ENCODE measurements at regions not wholly inside any gene's neighbourhood (a gene's known extent, or its start where the extent isn't known, plus 50 kb on each side); places are given as distances from the start of the nearest gene placed in this dataset.

DNA sequence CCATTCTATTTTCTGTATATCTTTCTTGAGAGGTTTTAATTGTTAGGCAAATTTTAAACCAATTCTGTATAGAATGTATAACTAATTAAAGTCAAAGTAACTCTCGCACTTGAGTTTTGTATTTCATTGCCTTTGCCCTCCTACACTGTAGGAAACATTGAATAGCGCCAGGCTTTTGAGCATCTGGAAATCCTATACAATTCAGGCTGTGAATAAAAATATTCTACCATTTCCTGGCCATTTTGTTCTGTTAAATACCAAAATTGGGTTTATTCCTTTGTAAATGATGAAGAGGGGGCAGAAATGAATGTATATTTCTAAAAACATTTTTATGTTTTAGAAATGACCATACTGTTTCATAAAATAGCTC is 571.8 kb upstream of the CLINT1 start:
- H3K4me1 Mint-ChIP-seq = no peaks in the 10 kb centered on the region
- TF ChIP-seq, protein P1, sequence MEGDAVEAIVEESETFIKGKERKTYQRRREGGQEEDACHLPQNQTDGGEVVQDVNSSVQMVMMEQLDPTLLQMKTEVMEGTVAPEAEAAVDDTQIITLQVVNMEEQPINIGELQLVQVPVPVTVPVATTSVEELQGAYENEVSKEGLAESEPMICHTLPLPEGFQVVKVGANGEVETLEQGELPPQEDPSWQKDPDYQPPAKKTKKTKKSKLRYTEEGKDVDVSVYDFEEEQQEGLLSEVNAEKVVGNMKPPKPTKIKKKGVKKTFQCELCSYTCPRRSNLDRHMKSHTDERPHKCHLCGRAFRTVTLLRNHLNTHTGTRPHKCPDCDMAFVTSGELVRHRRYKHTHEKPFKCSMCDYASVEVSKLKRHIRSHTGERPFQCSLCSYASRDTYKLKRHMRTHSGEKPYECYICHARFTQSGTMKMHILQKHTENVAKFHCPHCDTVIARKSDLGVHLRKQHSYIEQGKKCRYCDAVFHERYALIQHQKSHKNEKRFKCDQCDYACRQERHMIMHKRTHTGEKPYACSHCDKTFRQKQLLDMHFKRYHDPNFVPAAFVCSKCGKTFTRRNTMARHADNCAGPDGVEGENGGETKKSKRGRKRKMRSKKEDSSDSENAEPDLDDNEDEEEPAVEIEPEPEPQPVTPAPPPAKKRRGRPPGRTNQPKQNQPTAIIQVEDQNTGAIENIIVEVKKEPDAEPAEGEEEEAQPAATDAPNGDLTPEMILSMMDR (conservative IDR thresholded peaks at IDR 0.05) = no peak

DNA sequence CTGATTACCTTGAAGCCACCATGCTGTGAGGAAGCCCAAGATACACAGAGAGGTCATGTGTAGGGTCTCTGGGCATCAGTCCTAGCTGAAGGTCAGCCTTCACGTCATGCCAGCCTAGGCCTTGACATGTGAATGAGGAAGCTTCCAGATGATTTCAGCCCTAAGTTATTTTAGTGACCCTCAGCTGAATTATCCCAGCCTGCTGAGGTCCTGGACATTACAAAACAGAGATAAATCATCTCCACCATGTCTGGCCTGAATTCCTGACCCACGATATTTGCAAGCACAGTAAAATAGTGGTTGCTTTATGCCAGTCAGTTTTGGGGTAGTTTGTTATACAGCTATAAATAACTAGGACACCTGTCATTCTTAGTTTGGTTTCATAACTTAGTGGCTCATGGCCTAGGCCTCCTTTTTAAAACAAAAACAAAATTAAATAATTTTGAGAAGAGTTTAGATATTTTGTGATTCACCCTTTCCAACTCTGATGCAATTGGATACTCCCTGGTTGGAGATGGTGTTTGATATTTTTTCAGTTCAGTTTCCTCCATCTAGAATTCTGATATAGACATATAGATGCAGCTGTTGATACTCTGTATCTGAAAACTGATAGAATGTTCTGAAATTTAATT is 571.3 kb upstream of the CLINT1 start:
- TF ChIP-seq, protein P1 (conservative IDR thresholded peaks at IDR 0.05) = no peak
- peaks cover 5% of the 10 kb centered on the region for H3K9me3 Mint-ChIP-seq
- no peaks in the 10 kb centered on the region for H3K27me3 Mint-ChIP-seq (ENCODE audit: low read depth)
- no peaks in the 10 kb centered on the region for H3K4me1 Mint-ChIP-seq
- DNase-seq (ENCODE audit: low read depth, low spot score) = no peak
- H3K27ac Mint-ChIP-seq (ENCODE audit: unreplicated experiment) = no peak overlapping the region
- no peak overlapping the region for H3K4me3 Mint-ChIP-seq
- H3K36me3 Mint-ChIP-seq (ENCODE audit: low read depth) = no peaks in the 10 kb centered on the region

More for the DNA sequence above, 571.8 kb upstream of the CLINT1 start:
- Mint-ChIP-seq H3K27me3 (ENCODE audit: low read depth) (no peaks in the 10 kb centered on the region), H3K9me3 (peaks cover 5% of the 10 kb centered on the region), H3K27ac (ENCODE audit: unreplicated experiment) (no peak overlapping the region), H3K4me3 (no peak overlapping the region), H3K36me3 (ENCODE audit: low read depth) (no peaks in the 10 kb centered on the region)
- DNase-seq (ENCODE audit: low read depth, low spot score) = no peak

DNA sequence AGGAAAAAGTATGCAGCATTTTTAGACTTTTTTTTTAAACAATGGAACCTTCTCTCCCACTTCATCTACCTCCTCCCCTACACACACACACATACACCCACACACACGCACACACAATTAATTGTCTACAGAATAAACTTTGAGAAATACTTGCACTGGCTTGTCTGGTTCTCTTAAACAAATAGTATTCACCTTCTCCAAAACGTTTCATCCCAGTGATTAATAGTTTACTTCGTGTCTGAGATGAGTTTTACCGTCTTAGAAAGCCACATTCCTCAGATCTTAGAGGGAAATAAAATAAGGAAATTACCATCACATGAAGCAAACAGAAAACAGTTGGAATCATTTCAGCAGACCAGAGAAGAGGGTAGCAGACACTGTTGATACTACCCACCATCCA is 570.6 kb upstream of the CLINT1 start:
- DNase-seq (ENCODE audit: low read depth, low spot score) = no peak
- Mint-ChIP-seq H3K27ac (ENCODE audit: unreplicated experiment) (no peak overlapping the region), H3K36me3 (ENCODE audit: low read depth) (no peaks in the 10 kb centered on the region), H3K27me3 (ENCODE audit: low read depth) (no peaks in the 10 kb centered on the region), H3K4me1 (no peaks in the 10 kb centered on the region), H3K9me3 (peaks cover 5% of the 10 kb centered on the region), H3K4me3 (no peak overlapping the region)
- TF ChIP-seq, protein P1 (conservative IDR thresholded peaks at IDR 0.05) = no peak

DNA sequence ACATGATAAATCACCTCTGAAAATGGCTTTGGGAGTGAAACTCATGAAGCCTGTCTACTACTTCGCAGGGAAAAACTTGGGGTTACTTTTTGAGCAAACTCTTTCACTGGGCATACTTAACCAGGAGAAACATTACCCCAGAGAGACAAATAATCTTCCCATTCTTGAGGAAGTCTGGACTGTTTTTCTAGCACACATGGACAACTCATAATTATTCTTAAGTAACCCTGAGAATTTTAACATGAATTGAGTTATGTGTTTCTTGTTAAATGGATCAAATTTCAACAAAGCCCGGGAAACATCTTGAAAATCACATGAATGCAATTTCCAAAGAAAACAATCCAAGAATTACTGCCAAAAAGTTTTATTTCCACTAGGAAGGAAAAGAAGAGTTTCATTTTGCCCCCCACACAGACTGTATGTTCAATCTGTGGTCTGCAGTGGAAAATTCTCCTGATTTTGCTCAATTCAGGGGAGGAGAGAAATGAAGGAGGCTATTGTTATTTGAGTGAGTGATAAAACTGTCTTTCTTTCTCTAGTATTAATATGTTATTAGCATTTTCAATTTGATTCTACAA is 564.8 kb upstream of the CLINT1 start:
- H3K4me3 Mint-ChIP-seq = no peak overlapping the region
- H3K9me3 Mint-ChIP-seq = peaks cover 3% of the 10 kb centered on the region
- H3K27ac Mint-ChIP-seq (ENCODE audit: unreplicated experiment) = no peak overlapping the region
- DNase-seq (ENCODE audit: low read depth, low spot score) = no peak
- H3K4me1 Mint-ChIP-seq = no peaks in the 10 kb centered on the region
- H3K27me3 Mint-ChIP-seq (ENCODE audit: low read depth) = no peaks in the 10 kb centered on the region
- H3K36me3 Mint-ChIP-seq (ENCODE audit: low read depth) = no peaks in the 10 kb centered on the region
- TF ChIP-seq, protein P1 (conservative IDR thresholded peaks at IDR 0.05) = no peak

DNA sequence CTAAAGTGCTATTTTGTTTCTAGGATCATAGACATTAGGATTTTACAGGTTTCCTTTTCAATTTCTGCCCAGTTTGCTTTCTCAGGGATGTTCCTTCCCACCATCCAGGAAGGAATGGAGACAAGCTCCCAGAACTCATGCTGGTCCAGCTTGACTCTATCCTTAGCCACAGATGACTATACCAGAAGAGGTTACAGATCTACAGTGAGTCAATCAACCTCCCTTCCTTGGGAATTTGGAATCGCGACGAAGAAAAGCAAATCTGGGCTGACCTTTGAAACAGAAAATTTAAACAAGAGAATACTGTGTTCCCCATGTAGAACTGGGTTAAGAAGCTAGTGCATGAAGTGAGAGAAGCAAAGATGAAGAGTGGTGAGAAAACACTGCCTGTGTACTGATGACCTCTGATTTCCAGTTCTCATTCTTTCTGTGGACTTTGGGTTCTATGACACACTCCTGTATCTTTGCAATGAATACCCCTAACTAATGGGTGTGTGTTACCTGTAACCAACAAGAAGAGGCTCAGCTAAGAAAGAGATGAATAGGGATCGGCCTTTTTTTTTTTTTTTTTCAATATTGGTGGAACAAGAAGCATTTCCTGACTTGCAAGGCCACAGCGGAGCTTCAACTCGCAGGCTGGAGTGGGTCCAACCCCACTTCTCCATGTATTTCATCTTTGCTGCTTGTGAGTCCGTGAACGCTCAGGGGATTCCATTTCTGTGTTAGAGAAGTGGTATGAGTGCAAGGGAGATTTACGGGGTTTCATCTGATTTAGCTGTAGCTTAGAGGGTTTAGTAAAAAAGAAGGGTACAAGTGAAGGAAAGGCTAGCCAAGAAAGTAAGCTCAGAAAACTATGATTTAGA is 563.9 kb upstream of the CLINT1 start:
- DNase-seq (ENCODE audit: low read depth, low spot score) = no peak
- peaks cover 3% of the 10 kb centered on the region for H3K9me3 Mint-ChIP-seq
- no peaks in the 10 kb centered on the region for H3K4me1 Mint-ChIP-seq
- H3K27me3 Mint-ChIP-seq (ENCODE audit: low read depth) = no peaks in the 10 kb centered on the region
- TF ChIP-seq, protein P1 (conservative IDR thresholded peaks at IDR 0.05) = no peak
- no peaks in the 10 kb centered on the region for H3K36me3 Mint-ChIP-seq (ENCODE audit: low read depth)
- H3K4me3 Mint-ChIP-seq = no peak overlapping the region
- no peak overlapping the region for H3K27ac Mint-ChIP-seq (ENCODE audit: unreplicated experiment)

All from neural crest cell (in vitro differentiated cells).